ENCODE measurements at regions not wholly inside any gene's neighbourhood (a gene's known extent, or its start where the extent isn't known, plus 50 kb on each side); places are given as distances from the start of the nearest gene placed in this dataset.

GRCh38 chr10:6351495-6351894 is 148.8 kb downstream of the PFKFB3 start:
- H3K4me3 ChIP-seq (ENCODE audit: low read length in 3 of 3): no peak overlapping the region
- H3K36me3 ChIP-seq (ENCODE audit: control insufficient read depth in 2 of 3, insufficient read depth in 3 of 3, low read length in 3 of 3): no peaks in the 10 kb centered on the region
- no peaks in the 10 kb centered on the region for H3K9me3 ChIP-seq (ENCODE audit: control insufficient read depth in 2 of 3, insufficient read depth in 1 of 3, low read length in 3 of 3)
- FAIRE-seq: no peak
- intact Hi-C loops (cut with DNase I): no loop called here
- DNase-seq: no peak
- no peaks in the 10 kb centered on the region for H3K27me3 ChIP-seq (ENCODE audit: control insufficient read depth, insufficient read depth, low read length)
- TF ChIP-seq, protein P1, sequence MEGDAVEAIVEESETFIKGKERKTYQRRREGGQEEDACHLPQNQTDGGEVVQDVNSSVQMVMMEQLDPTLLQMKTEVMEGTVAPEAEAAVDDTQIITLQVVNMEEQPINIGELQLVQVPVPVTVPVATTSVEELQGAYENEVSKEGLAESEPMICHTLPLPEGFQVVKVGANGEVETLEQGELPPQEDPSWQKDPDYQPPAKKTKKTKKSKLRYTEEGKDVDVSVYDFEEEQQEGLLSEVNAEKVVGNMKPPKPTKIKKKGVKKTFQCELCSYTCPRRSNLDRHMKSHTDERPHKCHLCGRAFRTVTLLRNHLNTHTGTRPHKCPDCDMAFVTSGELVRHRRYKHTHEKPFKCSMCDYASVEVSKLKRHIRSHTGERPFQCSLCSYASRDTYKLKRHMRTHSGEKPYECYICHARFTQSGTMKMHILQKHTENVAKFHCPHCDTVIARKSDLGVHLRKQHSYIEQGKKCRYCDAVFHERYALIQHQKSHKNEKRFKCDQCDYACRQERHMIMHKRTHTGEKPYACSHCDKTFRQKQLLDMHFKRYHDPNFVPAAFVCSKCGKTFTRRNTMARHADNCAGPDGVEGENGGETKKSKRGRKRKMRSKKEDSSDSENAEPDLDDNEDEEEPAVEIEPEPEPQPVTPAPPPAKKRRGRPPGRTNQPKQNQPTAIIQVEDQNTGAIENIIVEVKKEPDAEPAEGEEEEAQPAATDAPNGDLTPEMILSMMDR (IDR thresholded peaks at IDR 0.05; ENCODE audit: borderline replicate concordance, extremely low read depth, insufficient read depth): no peak
- H3K9ac ChIP-seq (ENCODE audit: low read length in 3 of 3): no peak overlapping the region
- H3K4me1 ChIP-seq (ENCODE audit: control insufficient read depth in 2 of 3, insufficient read depth in 2 of 3, low read depth in 1 of 3, low read length in 3 of 3): peaks cover 0 to 7% (median 0%) of the 10 kb centered on the region in 3 donors
- no peak overlapping the region for H3K27ac ChIP-seq (ENCODE audit: low read depth in 2 of 2, low read length in 2 of 2)

DNA sequence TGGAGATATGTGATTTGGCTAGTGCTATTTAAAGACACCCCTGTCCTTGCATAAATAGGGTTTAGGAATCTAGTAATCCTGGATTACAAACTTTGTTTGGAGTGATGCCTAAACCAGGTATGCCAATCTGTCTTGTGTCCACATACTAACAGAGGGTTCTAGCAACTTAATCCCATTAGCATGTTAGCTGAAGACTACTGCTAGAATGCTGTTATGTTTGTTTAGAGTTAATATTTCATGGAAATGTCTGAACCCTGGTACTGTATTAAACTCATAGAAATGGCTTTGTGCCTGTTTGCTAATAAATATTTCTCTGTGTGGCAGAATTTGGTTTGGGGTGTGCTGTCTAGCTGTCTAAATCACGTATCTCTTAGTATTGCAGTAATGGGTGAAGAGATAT is 150.8 kb downstream of the PFKFB3 start:
- intact Hi-C loops (cut with DNase I): no loop called here
- Histone ChIP-seq H3K9me3 (ENCODE audit: control insufficient read depth in 2 of 3, insufficient read depth in 1 of 3, low read length in 3 of 3) (no peaks in the 10 kb centered on the region), H3K27me3 (ENCODE audit: control insufficient read depth, insufficient read depth, low read length) (no peaks in the 10 kb centered on the region), H3K36me3 (ENCODE audit: control insufficient read depth in 2 of 3, insufficient read depth in 3 of 3, low read length in 3 of 3) (no peaks in the 10 kb centered on the region), H3K4me1 (ENCODE audit: control insufficient read depth in 2 of 3, insufficient read depth in 2 of 3, low read depth in 1 of 3, low read length in 3 of 3) (peaks cover 0 to under 1% (median 0%) of the 10 kb centered on the region in 3 donors), H3K27ac (ENCODE audit: low read depth in 2 of 2, low read length in 2 of 2) (no peak overlapping the region), H3K9ac (ENCODE audit: low read length in 3 of 3) (no peak overlapping the region), H3K4me3 (ENCODE audit: low read length in 3 of 3) (no peak overlapping the region)
- TF ChIP-seq, protein P1 (IDR thresholded peaks at IDR 0.05; ENCODE audit: borderline replicate concordance, extremely low read depth, insufficient read depth): no peak
- DNase-seq: no peak
- no peak for FAIRE-seq

- H3K27me3 ChIP-seq (ENCODE audit: control insufficient read depth, insufficient read depth, low read length): no peaks in the 10 kb centered on the region
- H3K4me1 ChIP-seq (ENCODE audit: control insufficient read depth in 2 of 3, insufficient read depth in 2 of 3, low read depth in 1 of 3, low read length in 3 of 3): no peaks in the 10 kb centered on the region
- TF ChIP-seq, protein P1 (IDR thresholded peaks at IDR 0.05; ENCODE audit: borderline replicate concordance, extremely low read depth, insufficient read depth): no peak
- no peak overlapping the region for H3K9ac ChIP-seq (ENCODE audit: low read length in 3 of 3)
- FAIRE-seq: no peak
- DNase-seq: no peak
- H3K9me3 ChIP-seq (ENCODE audit: control insufficient read depth in 2 of 3, insufficient read depth in 1 of 3, low read length in 3 of 3): no peaks in the 10 kb centered on the region
- intact Hi-C loops (cut with DNase I): no loop called here
- no peak overlapping the region for H3K4me3 ChIP-seq (ENCODE audit: low read length in 3 of 3)
- H3K27ac ChIP-seq (ENCODE audit: low read depth in 2 of 2, low read length in 2 of 2): no peak overlapping the region
- no peaks in the 10 kb centered on the region for H3K36me3 ChIP-seq (ENCODE audit: control insufficient read depth in 2 of 3, insufficient read depth in 3 of 3, low read length in 3 of 3)
Measured at GRCh38 chr10:6354168-6354772, 151.5 kb downstream of the PFKFB3 start.

Data from kidney (tissue), 13 donors.